CD8-positive, alpha-beta memory T cell (primary cell): ENCODE measurements at regions not wholly inside any gene's neighbourhood (a gene's known extent, or its start where the extent isn't known, plus 50 kb on each side); places are given as distances from the start of the nearest gene placed in this dataset.
A peak's percentile ranks its signal among the peaks of the same experiment; 100 is the strongest.
"Not testable (repeated sequence)": the region's sequence is repeated elsewhere in the genome, so short reads cannot be mapped to it uniquely, and the experiment has no call there.

Experiments
- CTCF ChIA-PET: fragments of 350-600 bp; sonication (Branson Sonifier 250); formaldehyde crosslinking; loops from one replicate; lab custom pipeline; 2021; ENCODE audit warnings: antibody characterized with exemption; lab: Charles Lee
- POLR2A ChIA-PET: fragments of 350-600 bp; sonication (Branson Sonifier 250); formaldehyde crosslinking; loops from one replicate; lab custom pipeline; 2021; ENCODE audit warnings: antibody characterized with exemption; lab: Charles Lee
- DNase-seq, 5 donors: peaks; one replicate each; pipeline versions ENCODE4 v3.0.0 to v3.0.0-alpha.2; 2020 to 2022; ENCODE audit warnings: mixed read lengths in 1 of 5
- H3K27ac ChIP-seq: one replicate; pipeline ENCODE4 v1.7.0; 2013; ENCODE audit warnings: low read depth, mild to moderate bottlenecking, low read length, moderate library complexity
- H3K27me3 ChIP-seq: 2 replicates; pipeline ENCODE4 v1.7.0; 2013; ENCODE audit warnings: low read length, mild to moderate bottlenecking; ENCODE audit not compliant: insufficient read depth, poor library complexity, severe bottlenecking
- H3K36me3 ChIP-seq: 2 replicates; pipeline ENCODE4 v1.7.0; 2013; ENCODE audit warnings: mild to moderate bottlenecking, low read length, moderate library complexity; ENCODE audit not compliant: insufficient read depth
- H3K4me1 ChIP-seq: 2 replicates; pipeline ENCODE4 v1.7.0; 2013; ENCODE audit warnings: mild to moderate bottlenecking, low read length, moderate library complexity; ENCODE audit not compliant: insufficient read depth
- H3K4me3 ChIP-seq: 2 replicates; pipeline ENCODE4 v1.7.0; 2013; ENCODE audit warnings: mild to moderate bottlenecking, low read length
- H3K9me3 ChIP-seq: 2 replicates; pipeline ENCODE4 v1.7.0; 2013; ENCODE audit warnings: mild to moderate bottlenecking, low read length
- H3K27ac Mint-ChIP-seq, 8 donors: one replicate each; pipeline ENCODE4 v1.8.0; 2020 to 2021; ENCODE audit warnings: mixed read lengths in 8 of 8, mild to moderate bottlenecking in 6 of 8, inconsistent platforms in 3 of 8, moderate library complexity in 3 of 8
- H3K27me3 Mint-ChIP-seq, 2 donors: one replicate each; pipeline ENCODE4 v1.8.0; 2020 to 2021; ENCODE audit warnings: mixed read lengths in 2 of 2, mild to moderate bottlenecking in 1 of 2, moderate library complexity in 1 of 2
- H3K36me3 Mint-ChIP-seq, 3 donors: one replicate each; pipeline ENCODE4 v1.8.0; 2020 to 2021; ENCODE audit warnings: mixed read lengths in 3 of 3, inconsistent platforms in 1 of 3, mild to moderate bottlenecking in 1 of 3
- H3K4me1 Mint-ChIP-seq, 3 donors: one replicate each; pipeline ENCODE4 v1.8.0; 2020 to 2021; ENCODE audit warnings: mixed read lengths in 3 of 3, inconsistent platforms in 1 of 3, mild to moderate bottlenecking in 1 of 3
- H3K4me3 Mint-ChIP-seq, 7 donors: one replicate each; pipeline ENCODE4 v1.8.0; 2020 to 2021; ENCODE audit warnings: mixed read lengths in 7 of 7, mild to moderate bottlenecking in 6 of 7, moderate library complexity in 4 of 7, inconsistent platforms in 2 of 7
- H3K9me3 Mint-ChIP-seq, 5 donors: one replicate each; pipeline ENCODE4 v1.8.0; 2020 to 2022; ENCODE audit warnings: mixed read lengths in 5 of 5, mild to moderate bottlenecking in 3 of 5, moderate library complexity in 2 of 5, inconsistent platforms in 1 of 5

DNA sequence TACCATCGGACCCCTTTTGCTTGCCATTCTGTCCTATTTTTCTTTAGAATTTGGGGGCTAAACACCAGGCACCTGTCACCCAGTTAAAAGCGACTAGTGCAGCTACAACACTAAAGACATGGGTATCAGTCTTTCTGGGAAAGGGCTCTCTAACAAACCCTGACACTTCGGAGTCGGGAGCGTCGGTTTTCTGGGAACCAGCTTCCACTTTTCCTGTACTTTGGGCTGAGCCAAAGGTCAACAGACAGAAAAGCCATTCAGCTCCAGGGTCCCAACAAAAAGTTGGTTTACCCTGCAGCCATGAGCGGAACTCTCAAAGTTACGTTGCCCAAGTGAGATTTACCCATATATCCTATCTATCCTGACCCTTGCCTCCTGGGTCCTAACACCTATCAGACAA is 337.0 kb upstream of the SLITRK5 start:
- Histone ChIP-seq H3K27ac (no peak overlapping the region), H3K4me3 (no peak overlapping the region), H3K4me1 (no peaks in the 10 kb centered on the region), H3K36me3 (no peaks in the 10 kb centered on the region), H3K27me3 (no peaks in the 10 kb centered on the region), H3K9me3 (no peaks in the 10 kb centered on the region)
- H3K4me1 Mint-ChIP-seq: no peaks in the 10 kb centered on the region
- no peaks in the 10 kb centered on the region for H3K27me3 Mint-ChIP-seq
- no peaks in the 10 kb centered on the region for H3K36me3 Mint-ChIP-seq
- no peak overlapping the region for H3K4me3 Mint-ChIP-seq
- H3K9me3 Mint-ChIP-seq: peaks cover 2 to 14% (median 6%) of the 10 kb centered on the region in 5 donors
- POLR2A ChIA-PET: no interaction called here
- H3K27ac Mint-ChIP-seq: peak overlapping the region in 1 of 8 donors; percentile 22
- CTCF ChIA-PET: no interaction called here
- DNase-seq: no peak

DNA sequence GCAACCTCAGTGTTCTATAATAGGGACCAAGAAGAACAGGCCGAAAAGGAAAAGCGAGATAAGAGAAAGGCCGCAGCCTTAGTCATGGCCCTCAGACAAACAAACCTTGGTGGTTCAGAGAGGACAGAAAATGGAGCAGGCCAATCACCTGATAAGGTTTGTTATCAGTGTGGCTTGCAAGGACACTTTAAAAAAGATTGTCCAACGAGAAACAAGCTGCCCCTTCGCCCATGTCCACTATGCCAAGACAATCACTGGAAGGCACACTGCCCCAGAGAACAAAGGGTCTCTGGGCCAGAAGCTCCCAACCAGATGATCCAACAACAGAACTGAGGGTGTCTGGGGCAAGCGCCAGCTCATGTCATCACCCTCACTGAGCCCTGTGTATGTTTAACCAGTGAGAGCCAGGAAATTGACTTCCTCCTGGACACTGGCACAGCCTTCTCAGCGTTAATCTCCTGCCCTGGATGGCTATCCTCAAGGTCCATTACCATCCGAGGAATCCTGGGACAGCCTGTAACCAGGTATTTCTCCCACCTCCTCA is 334.8 kb upstream of the SLITRK5 start:
- H3K4me3 Mint-ChIP-seq, DNase-seq, POLR2A ChIA-PET, H3K27me3 ChIP-seq, H3K36me3 Mint-ChIP-seq, H3K27me3 Mint-ChIP-seq, H3K4me1 Mint-ChIP-seq, H3K9me3 ChIP-seq, H3K4me1 ChIP-seq, H3K27ac Mint-ChIP-seq, H3K4me3 ChIP-seq, H3K36me3 ChIP-seq, H3K27ac ChIP-seq, CTCF ChIA-PET: not testable (repeated sequence)
- peaks cover 2 to 14% (median 6%) of the 10 kb centered on the region in 5 donors for H3K9me3 Mint-ChIP-seq

DNA sequence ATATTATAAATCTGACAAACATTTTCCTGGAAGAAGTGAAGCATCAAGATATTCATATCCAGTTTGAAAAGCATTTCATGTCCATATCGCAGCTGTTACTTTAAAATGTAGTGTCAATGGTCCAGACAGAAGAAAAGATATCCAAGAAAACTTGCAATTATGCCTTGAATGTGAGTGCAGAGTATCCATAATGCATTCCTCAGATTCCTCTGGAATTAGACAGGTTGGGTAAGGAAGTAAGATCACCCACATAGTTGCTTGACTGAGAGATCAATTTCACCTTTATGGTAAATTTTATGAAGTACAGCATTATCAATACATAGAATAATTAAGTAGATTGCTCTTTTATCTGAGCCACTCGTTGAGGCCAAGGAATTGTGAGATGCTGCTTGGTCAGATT is 327.0 kb upstream of the SLITRK5 start:
- ChIA-PET CTCF (no interaction called here), POLR2A (no interaction called here)
- no peaks in the 10 kb centered on the region for H3K27me3 Mint-ChIP-seq
- no peak overlapping the region for H3K4me3 Mint-ChIP-seq
- Histone ChIP-seq H3K36me3 (no peaks in the 10 kb centered on the region), H3K9me3 (no peaks in the 10 kb centered on the region), H3K27ac (no peak overlapping the region), H3K4me1 (no peaks in the 10 kb centered on the region), H3K4me3 (no peak overlapping the region), H3K27me3 (no peaks in the 10 kb centered on the region)
- peaks cover 0 to 4% (median 0%) of the 10 kb centered on the region in 3 donors for H3K36me3 Mint-ChIP-seq
- DNase-seq: no peak
- no peak overlapping the region for H3K27ac Mint-ChIP-seq
- peaks cover 0 to 18% (median 3%) of the 10 kb centered on the region in 5 donors for H3K9me3 Mint-ChIP-seq
- H3K4me1 Mint-ChIP-seq: no peaks in the 10 kb centered on the region

DNA sequence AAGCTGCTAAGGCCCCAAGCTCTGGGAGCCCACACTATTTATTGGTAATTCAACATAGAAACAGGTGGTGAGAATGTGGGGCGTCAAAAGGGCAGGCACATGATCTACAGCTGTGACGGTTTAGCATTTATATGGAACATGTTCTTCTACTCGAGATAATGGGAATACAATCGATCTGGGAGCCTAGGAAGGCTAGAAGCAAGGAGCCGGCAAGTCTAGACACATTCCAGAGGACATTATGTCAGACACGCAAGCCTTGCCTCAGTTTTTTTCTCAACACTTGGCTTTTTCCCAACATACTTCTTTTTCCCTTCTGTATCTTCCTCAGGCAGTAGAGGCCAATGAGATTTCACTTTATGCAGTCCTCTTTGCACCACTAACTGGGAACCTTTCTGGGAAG is 315.7 kb upstream of the SLITRK5 start:
- Histone ChIP-seq H3K27ac (no peak overlapping the region), H3K9me3 (no peaks in the 10 kb centered on the region), H3K36me3 (no peaks in the 10 kb centered on the region), H3K4me1 (no peaks in the 10 kb centered on the region), H3K4me3 (no peak overlapping the region), H3K27me3 (no peaks in the 10 kb centered on the region)
- ChIA-PET POLR2A (no interaction called here), CTCF (no interaction called here)
- DNase-seq: no peak
- no peaks in the 10 kb centered on the region for H3K27me3 Mint-ChIP-seq
- H3K27ac Mint-ChIP-seq: no peak overlapping the region
- H3K36me3 Mint-ChIP-seq: no peaks in the 10 kb centered on the region
- H3K4me1 Mint-ChIP-seq: no peaks in the 10 kb centered on the region
- peaks cover 2 to 24% (median 12%) of the 10 kb centered on the region in 5 donors for H3K9me3 Mint-ChIP-seq
- H3K4me3 Mint-ChIP-seq: no peak overlapping the region

DNA sequence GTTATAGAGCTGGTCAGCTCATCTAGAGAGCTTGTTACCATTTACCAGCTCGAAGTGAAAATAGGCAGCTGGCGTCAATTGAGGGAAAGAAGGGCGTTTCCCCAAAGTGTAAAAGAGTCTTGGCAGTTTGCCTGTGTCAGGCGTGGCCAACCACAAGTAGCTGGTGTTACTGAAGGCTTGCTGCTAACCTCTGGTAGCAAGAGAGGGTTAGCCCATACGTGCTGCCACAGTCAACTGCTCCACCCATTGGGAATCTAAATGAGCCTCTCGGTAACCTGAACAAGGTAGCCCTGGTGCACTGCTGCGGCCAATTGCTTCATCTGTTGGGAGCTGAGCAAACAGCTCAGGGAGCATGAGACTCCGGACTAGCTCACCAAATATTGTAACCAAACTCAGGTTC is 314.9 kb upstream of the SLITRK5 start:
- Mint-ChIP-seq H3K36me3 (no peaks in the 10 kb centered on the region), H3K27me3 (no peaks in the 10 kb centered on the region), H3K4me3 (no peak overlapping the region), H3K27ac (no peak overlapping the region), H3K4me1 (no peaks in the 10 kb centered on the region), H3K9me3 (peaks cover 2 to 18% (median 10%) of the 10 kb centered on the region in 5 donors)
- H3K36me3 ChIP-seq: no peaks in the 10 kb centered on the region
- no peaks in the 10 kb centered on the region for H3K27me3 ChIP-seq
- no peak for DNase-seq
- H3K4me1 ChIP-seq: no peaks in the 10 kb centered on the region
- H3K9me3 ChIP-seq: no peaks in the 10 kb centered on the region
- CTCF ChIA-PET: no interaction called here
- no peak overlapping the region for H3K4me3 ChIP-seq
- POLR2A ChIA-PET: no interaction called here
- no peak overlapping the region for H3K27ac ChIP-seq

DNA sequence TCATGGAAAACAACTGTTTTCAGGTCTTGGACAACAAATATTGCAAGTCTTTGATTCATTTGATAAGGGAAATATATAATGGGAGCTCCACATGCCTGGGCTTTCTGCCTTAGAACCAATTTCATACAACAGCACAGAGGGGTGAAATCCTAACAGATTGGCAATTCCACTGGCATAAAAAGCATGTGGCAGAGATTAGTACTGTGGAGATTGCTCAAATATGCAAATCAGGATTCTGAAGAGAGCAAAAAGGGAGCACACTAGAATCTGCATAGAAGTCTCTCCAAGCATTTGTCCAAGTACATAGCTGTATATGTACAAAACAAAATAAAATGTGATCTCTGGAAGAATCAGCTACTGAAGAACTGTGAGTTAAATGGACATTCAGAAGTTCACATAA is 312.9 kb upstream of the SLITRK5 start:
- H3K4me1 ChIP-seq: no peaks in the 10 kb centered on the region
- Mint-ChIP-seq H3K27ac (no peak overlapping the region), H3K27me3 (no peaks in the 10 kb centered on the region), H3K36me3 (no peaks in the 10 kb centered on the region), H3K4me1 (no peaks in the 10 kb centered on the region), H3K4me3 (no peak overlapping the region), H3K9me3 (peaks cover 2 to 19% (median 7%) of the 10 kb centered on the region in 5 donors)
- ChIA-PET POLR2A (no interaction called here), CTCF (no interaction called here)
- no peak overlapping the region for H3K4me3 ChIP-seq
- DNase-seq: no peak
- no peaks in the 10 kb centered on the region for H3K9me3 ChIP-seq
- no peaks in the 10 kb centered on the region for H3K27me3 ChIP-seq
- H3K36me3 ChIP-seq: no peaks in the 10 kb centered on the region
- H3K27ac ChIP-seq: no peak overlapping the region

DNA sequence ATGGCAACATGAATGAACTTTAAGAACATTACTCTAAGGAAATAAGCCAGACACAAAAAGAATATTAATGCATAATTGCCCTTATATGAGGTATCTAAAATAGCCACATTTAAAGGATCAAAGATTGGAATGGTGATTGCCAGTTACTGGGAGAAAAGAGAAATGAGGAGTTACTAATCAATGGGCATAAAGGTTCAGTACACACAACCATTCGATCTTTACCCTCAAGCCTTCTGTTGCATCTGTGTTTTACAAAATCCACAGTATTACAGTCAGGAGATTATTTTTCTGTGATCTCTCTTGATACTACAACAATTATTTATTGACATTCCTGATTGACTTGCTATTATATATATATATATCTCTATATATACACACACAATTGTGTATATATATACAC is 310.0 kb upstream of the SLITRK5 start:
- Mint-ChIP-seq H3K9me3 (peaks cover 0 to 16% (median 5%) of the 10 kb centered on the region in 5 donors), H3K27ac (no peak overlapping the region), H3K36me3 (no peaks in the 10 kb centered on the region), H3K4me1 (no peaks in the 10 kb centered on the region), H3K27me3 (no peaks in the 10 kb centered on the region), H3K4me3 (no peak overlapping the region)
- ChIA-PET CTCF (no interaction called here), POLR2A (no interaction called here)
- H3K27me3 ChIP-seq: no peaks in the 10 kb centered on the region
- H3K9me3 ChIP-seq: no peaks in the 10 kb centered on the region
- no peak overlapping the region for H3K4me3 ChIP-seq
- H3K27ac ChIP-seq: no peak overlapping the region
- H3K36me3 ChIP-seq: no peaks in the 10 kb centered on the region
- DNase-seq: no peak
- H3K4me1 ChIP-seq: no peaks in the 10 kb centered on the region

DNA sequence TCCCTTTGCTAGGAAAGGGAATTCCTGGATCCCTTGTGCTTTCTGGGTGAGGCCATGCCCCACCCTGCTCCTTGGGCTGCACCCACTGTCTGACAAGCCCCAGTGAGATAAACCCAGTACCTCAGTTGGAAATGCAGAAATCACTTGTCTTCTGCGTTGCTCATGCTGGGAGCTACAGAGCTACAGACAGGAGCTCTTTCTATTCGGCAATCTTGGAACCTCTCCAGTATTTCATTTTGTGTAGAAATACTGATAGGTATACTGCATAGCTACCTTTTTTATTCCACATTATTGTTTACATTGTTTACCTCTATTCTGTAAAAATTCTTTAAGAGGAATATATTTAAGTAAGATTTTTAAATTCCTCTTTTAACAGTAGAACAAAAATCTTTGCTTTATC is 302.5 kb upstream of the SLITRK5 start:
- no peaks in the 10 kb centered on the region for H3K4me1 Mint-ChIP-seq
- H3K9me3 ChIP-seq: no peaks in the 10 kb centered on the region
- no peaks in the 10 kb centered on the region for H3K36me3 ChIP-seq
- no peak overlapping the region for H3K4me3 ChIP-seq
- no peaks in the 10 kb centered on the region for H3K27me3 Mint-ChIP-seq
- H3K27ac Mint-ChIP-seq: no peak overlapping the region
- no peaks in the 10 kb centered on the region for H3K27me3 ChIP-seq
- no peak overlapping the region for H3K4me3 Mint-ChIP-seq
- DNase-seq: no peak
- peaks cover 0 to 28% (median 14%) of the 10 kb centered on the region in 5 donors for H3K9me3 Mint-ChIP-seq
- no peak overlapping the region for H3K27ac ChIP-seq
- no peaks in the 10 kb centered on the region for H3K4me1 ChIP-seq
- no peaks in the 10 kb centered on the region for H3K36me3 Mint-ChIP-seq
- CTCF ChIA-PET: no interaction called here
- POLR2A ChIA-PET: no interaction called here

DNA sequence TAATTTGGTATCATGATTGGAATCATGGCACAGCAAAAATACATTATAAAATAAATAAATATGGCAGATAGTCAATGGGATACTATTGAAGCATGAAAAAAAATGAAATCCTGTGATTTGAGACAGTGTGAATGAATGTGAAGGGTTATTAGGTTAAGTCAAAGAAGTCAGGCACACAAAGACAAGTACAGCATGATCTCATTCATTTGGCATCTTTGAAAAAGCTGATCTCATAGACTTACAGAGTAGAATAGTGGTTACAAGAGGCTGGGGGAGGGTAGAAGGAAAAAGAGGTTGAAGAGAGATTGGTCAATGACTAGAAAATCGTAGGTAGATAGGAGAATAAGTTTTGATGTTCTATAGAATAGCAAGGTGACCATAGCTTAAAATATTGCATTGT is 295.1 kb upstream of the SLITRK5 start:
- no peaks in the 10 kb centered on the region for H3K27me3 Mint-ChIP-seq

More for the DNA sequence above, 295.1 kb upstream of the SLITRK5 start:
- Histone ChIP-seq H3K36me3 (no peaks in the 10 kb centered on the region), H3K4me3 (no peak overlapping the region), H3K9me3 (no peaks in the 10 kb centered on the region), H3K4me1 (no peaks in the 10 kb centered on the region), H3K27me3 (no peaks in the 10 kb centered on the region), H3K27ac (no peak overlapping the region)
- Mint-ChIP-seq H3K4me1 (no peaks in the 10 kb centered on the region), H3K9me3 (peaks cover 3 to 12% (median 4%) of the 10 kb centered on the region in 5 donors), H3K4me3 (no peak overlapping the region), H3K27ac (no peak overlapping the region), H3K36me3 (no peaks in the 10 kb centered on the region)
- no peak for DNase-seq
- ChIA-PET CTCF (no interaction called here), POLR2A (no interaction called here)
